Transverse colon (tissue), 4 donors: ENCODE measurements at regions not wholly inside any gene's neighbourhood (a gene's known extent, or its start where the extent isn't known, plus 50 kb on each side); places are given as distances from the start of the nearest gene placed in this dataset.

Experiments used
- DNase-seq: peaks from one replicate; pipeline ENCODE4 v3.0.0-alpha.2; 2019
- H3K27ac ChIP-seq, 4 donors: fragments of 200-600 bp; sonication (generic); 2 replicates each; pipeline ENCODE4 v1.5.1; 2016 to 2018; ENCODE audit warnings: inconsistent platforms in 4 of 4
- H3K27me3 ChIP-seq: fragments of 200-600 bp; sonication (generic); 2 replicates; pipeline ENCODE4 v1.5.1; 2017; ENCODE audit warnings: inconsistent platforms
- H3K36me3 ChIP-seq, 4 donors: fragments of 200-600 bp; sonication (generic); 2 replicates each; pipeline ENCODE4 v1.5.1; 2017 to 2019; ENCODE audit warnings: inconsistent platforms in 4 of 4
- H3K4me1 ChIP-seq, 4 donors: fragments of 200-600 bp; sonication (generic); 2 replicates each; pipeline ENCODE4 v1.5.1; 2017 to 2020; ENCODE audit warnings: inconsistent platforms in 4 of 4
- H3K4me3 ChIP-seq, 4 donors: fragments of 200-600 bp; sonication (generic); 1 replicate in 1 of 4; 2 replicates in 3 of 4; pipeline versions ENCODE4 v1.5.1 to v1.6.1; 2017 to 2019; ENCODE audit warnings: inconsistent platforms in 4 of 4
- H3K9me3 ChIP-seq, 2 donors: fragments of 200-600 bp; sonication (generic); 2 replicates each; pipeline ENCODE4 v1.5.1; 2017 to 2019; ENCODE audit warnings: inconsistent platforms in 2 of 2
- CTCF ChIP-seq, 5 experiments: fragments of 200-600 bp in 3 of 5; fragments of 450-650 bp in 2 of 5; sonication (generic) in 3 of 5; IDR thresholded peaks; 1 replicate in 2 of 5; 2 replicates in 3 of 5; pipeline ENCODE4 v1.5.1; 2016 to 2017; ENCODE audit warnings: antibody characterized with exemption in 5 of 5, inconsistent platforms in 3 of 5, mild to moderate bottlenecking in 2 of 5, moderate library complexity in 1 of 5
- EP300 ChIP-seq: sonication (generic); formaldehyde crosslinking; IDR thresholded peaks from one replicate; pipeline ENCODE4 v1.6.1; 2017; ENCODE audit warnings: antibody characterized with exemption, low read depth
- POLR2A ChIP-seq: fragments of 450-650 bp; IDR thresholded peaks from one replicate; pipeline ENCODE4 v1.6.1; 2016; ENCODE audit warnings: antibody characterized with exemption, mild to moderate bottlenecking, moderate library complexity
- POLR2AphosphoS5 ChIP-seq, 3 donors: sonication (generic); formaldehyde crosslinking; IDR thresholded peaks; one replicate each; pipeline ENCODE4 v1.6.1; 2016; ENCODE audit warnings: antibody characterized with exemption in 3 of 3
- WGBS, 2 donors: methylation state at CpG; one replicate each; pipeline ENCODE4 v1.1.5; 2018; ENCODE audit warnings: low coverage in 1 of 2; 5-methylcytosine and 5-hydroxymethylcytosine counted together
- in situ Hi-C, 4 donors: fragments of 200-750 bp; cut with MboI; loops; one replicate each; pipeline versions ENCODE4 v1.15.0 to v1.15.1; 2017; ENCODE audit warnings: low sequenced_read_pairs in 3 of 4, low pct_ligation_motif_present in 1 of 4, low pct_unique_long_range_greater_than_20kb in 1 of 4
- intact Hi-C: fragments of 100-400 bp; cut with DNase I; formaldehyde crosslinking; loops from one replicate; pipeline ENCODE4 v1.15.1; 2023; ENCODE audit warnings: low total_unique reads

DNA sequence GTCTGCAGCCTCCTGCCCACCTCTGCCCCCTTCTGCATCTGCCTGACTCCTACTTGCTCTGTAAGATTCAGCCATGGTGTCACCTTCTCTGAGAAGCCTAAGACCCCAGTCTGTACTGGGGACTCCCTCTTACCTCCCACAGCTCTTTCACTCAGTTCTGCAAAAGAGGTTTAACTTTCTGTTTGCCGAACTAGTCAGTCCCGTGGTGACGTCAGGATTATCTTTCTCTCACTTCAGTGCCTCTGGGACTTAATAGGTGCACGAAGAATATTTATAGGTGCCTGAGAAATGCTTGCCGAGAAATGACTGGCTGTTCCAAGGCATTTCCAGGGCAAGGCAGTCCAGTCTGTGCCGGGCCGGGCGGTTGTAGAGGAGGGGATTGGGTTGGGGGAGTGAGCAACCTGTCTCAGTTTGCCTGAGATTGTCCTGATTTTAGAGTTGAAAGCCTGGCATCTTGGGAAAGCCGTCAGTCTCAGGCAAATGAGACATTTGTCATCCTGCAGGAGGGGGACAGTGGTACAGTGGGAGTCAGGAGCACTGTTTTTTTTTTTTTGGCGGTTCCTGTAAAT is 227.5 kb upstream of the NPVF start:
- H3K36me3 ChIP-seq: no peaks in the 10 kb centered on the region
- WGBS, 2 donors: 88 to 90% methylated on average over 9 to 10 of the region's 10 CpGs
- H3K4me1 ChIP-seq: peaks cover 0 to 47% (median 17%) of the 10 kb centered on the region in 4 donors
- no peak overlapping the region for H3K4me3 ChIP-seq
- H3K9me3 ChIP-seq: no peaks in the 10 kb centered on the region
- peak overlapping the region; percentile 56 to 71 (median 64) for H3K27ac ChIP-seq
- TF ChIP-seq POLR2A (no peak), CTCF (IDR thresholded peaks at IDR 0.05) (no peak), EP300 (no peak), POLR2AphosphoS5 (IDR thresholded peaks at IDR 0.05) (no peak)
- in situ Hi-C loops (no loop called here), intact Hi-C loops (no loop called here)
- DNase-seq: no peak
- H3K27me3 ChIP-seq: no peaks in the 10 kb centered on the region

- in situ Hi-C loops: no loop called here
- TF ChIP-seq CTCF (IDR thresholded peaks at IDR 0.05) (no peak), POLR2AphosphoS5 (IDR thresholded peaks at IDR 0.05) (peak in 2 of 3 donors; percentile 41 to 55), POLR2A (no peak)
Observed at GRCh38 chr7:25456467-25457171, 228.3 kb upstream of the NPVF start.

GRCh38 chr7:25459057-25459456 is 230.8 kb upstream of the NPVF start:
- no peaks in the 10 kb centered on the region for H3K9me3 ChIP-seq
- H3K4me1 ChIP-seq: peaks cover 0 to 43% (median 16%) of the 10 kb centered on the region in 4 donors
- no peaks in the 10 kb centered on the region for H3K36me3 ChIP-seq
- in situ Hi-C loops (no loop called here), intact Hi-C loops (no loop called here)
- no peak for DNase-seq
- no peaks in the 10 kb centered on the region for H3K27me3 ChIP-seq
- no peak for TF ChIP-seq POLR2A
- no peak overlapping the region for H3K27ac ChIP-seq
- no peak overlapping the region for H3K4me3 ChIP-seq

More at GRCh38 chr7:25456467-25457171, 228.3 kb upstream of the NPVF start:
- peaks cover 0 to 47% (median 17%) of the 10 kb centered on the region in 4 donors for H3K4me1 ChIP-seq
- intact Hi-C loops: no loop called here
- no peaks in the 10 kb centered on the region for H3K27me3 ChIP-seq
- no peaks in the 10 kb centered on the region for H3K36me3 ChIP-seq
- H3K27ac ChIP-seq: peak overlapping the region; percentile 53 to 71 (median 64)
- DNase-seq: peak; percentile 39
- H3K9me3 ChIP-seq: no peaks in the 10 kb centered on the region
- H3K4me3 ChIP-seq: no peak overlapping the region
- 35 to 40% methylated on average over 8 of the region's 8 CpGs for WGBS, 2 donors

DNA sequence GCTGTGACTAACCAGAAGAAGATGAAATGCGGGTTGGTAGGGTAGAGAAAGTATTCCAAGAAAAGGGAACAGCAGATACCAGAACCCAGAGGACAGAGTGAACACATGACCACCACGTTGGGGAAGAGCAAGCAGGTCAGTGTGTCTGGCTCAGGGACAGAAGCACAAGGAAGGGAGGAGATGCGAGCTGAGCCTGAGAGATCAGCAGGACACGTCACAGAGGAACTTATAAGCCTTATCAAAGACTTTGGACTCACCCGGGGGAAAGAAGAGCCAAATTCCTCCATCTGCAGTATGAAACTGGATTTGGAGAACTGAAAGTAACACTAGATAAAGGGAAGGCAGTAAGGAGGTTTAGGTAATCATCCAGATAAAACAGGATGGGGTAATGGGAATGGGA is 232.1 kb upstream of the NPVF start:
- no peak for TF ChIP-seq POLR2AphosphoS5 (IDR thresholded peaks at IDR 0.05)
- TF ChIP-seq CTCF (IDR thresholded peaks at IDR 0.05): no peak
- no peak for TF ChIP-seq EP300
- TF ChIP-seq POLR2A: no peak
- peaks cover 0 to 29% (median 11%) of the 10 kb centered on the region in 4 donors for H3K4me1 ChIP-seq
- no peak for DNase-seq
- 42 to 45% methylated on average over 3 to 5 of the region's 5 CpGs for WGBS, 2 donors
- H3K4me3 ChIP-seq: no peak overlapping the region
- no peaks in the 10 kb centered on the region for H3K27me3 ChIP-seq
- intact Hi-C loops: no loop called here
- no peaks in the 10 kb centered on the region for H3K9me3 ChIP-seq
- H3K36me3 ChIP-seq: no peaks in the 10 kb centered on the region
- no peak overlapping the region for H3K27ac ChIP-seq
- in situ Hi-C loops: no loop called here
